IPS-NIHi11 (cell line): ENCODE measurements at regions not wholly inside any gene's neighbourhood (a gene's known extent, or its start where the extent isn't known, plus 50 kb on each side); places are given as distances from the start of the nearest gene placed in this dataset.
"Not testable (repeated sequence)": the region's sequence is repeated elsewhere in the genome, so short reads cannot be mapped to it uniquely, and the experiment has no call there.

ENCODE experiments used
- DNase-seq: peaks from one replicate; pipeline ENCODE4 v3.0.0; 2012; ENCODE audit warnings: mixed read lengths, low spot score

DNA sequence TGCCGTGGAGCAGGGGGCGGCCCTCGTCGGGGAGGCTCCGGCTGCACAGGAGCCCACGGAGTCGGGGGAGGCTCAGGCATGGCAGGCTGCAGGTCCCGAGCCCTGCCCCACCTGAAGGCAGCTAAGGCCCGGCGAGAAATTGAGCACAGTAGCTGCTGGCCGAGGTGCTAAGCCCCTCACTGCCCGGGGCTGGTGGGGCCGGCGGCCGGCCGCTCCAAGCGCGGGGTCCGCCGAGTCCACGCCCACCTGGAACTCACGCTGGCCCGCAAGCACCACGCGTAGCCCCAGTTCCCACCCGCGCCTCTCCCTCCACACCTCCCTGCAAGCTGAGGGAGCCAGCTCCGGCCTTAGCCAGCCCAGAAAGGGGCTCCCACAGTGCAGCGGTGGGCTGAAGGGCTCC, 589.4 kb downstream of the PPP4R3C start:
- no peak for DNase-seq

DNA sequence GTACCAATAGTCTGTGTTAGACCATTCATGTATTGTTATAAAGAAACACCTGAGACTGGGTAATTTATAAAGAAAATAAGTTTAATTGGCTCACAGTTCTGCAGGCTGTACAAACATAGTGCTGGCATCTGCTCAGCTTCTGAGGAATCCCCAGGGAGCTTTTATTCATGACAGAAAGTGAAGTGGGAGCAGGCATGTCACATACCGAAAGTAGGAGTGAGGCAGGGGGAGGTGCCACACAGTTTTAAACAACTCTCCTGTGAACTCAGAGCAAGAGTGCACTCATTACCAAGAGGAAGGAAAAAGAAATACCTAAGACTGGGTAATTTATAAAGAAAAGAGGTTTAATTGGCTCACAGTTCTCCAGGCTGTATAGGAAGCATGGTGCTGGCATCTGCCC, 591.2 kb downstream of the PPP4R3C start:
- no peak for DNase-seq

DNA sequence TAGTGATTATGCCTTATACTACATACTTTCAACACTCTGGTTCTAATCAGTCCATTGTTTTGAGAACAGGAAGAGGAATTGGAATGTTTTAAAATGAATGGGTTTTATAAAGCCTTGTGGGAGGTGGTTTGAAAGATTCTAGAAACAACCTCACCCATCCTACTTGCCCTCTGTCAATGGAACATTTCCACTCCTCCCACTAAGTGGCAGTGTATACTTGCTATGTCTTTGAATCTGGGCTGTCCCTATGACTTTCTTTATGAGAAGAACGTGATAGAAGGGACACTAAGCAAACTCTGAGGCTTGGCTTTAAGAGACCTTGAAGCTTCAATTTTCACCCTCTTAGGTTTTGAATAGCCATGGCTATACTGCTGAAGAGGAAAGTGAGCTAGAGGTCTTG, 611.2 kb downstream of the PPP4R3C start:
- peak; percentile 5 for DNase-seq

DNA sequence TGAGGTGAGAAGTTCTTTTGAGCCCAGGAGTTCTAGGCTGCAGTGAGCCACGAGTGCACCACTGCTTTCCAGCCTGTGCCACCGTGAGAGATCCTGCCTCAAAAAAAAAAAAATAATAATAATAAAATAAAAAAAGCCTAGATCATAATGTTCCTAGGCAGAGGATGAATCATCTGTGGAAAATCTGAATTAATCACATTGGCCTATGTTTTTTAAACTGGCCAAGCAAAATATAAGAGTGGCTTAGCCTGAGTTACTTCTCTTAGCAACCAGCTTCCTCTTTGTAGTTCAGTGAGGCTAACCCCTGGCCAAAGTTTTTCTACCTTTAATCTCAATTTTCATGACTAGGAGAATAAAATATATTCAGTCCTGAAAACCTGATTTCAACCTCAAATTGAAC, 614.6 kb downstream of the PPP4R3C start:
- no peak for DNase-seq

DNA sequence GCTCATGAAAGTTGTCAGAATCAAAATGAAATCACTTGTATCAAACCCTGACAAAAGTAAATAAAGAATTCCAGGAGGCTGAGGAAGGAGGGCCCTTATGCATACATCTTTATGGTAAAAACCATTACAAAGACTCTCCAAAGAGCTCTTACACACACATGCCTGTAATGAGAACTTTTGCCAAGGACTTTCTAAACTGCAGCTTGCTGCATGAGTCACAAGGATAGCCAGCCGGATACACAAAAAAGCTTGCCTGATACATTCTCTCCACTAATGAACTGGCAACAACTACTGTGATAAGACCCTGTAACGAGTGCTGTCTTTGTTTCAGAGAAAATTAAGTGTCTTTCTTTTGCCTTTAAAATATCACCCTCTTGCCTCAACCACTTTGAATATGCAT, 618.1 kb downstream of the PPP4R3C start:
- DNase-seq: no peak

DNA sequence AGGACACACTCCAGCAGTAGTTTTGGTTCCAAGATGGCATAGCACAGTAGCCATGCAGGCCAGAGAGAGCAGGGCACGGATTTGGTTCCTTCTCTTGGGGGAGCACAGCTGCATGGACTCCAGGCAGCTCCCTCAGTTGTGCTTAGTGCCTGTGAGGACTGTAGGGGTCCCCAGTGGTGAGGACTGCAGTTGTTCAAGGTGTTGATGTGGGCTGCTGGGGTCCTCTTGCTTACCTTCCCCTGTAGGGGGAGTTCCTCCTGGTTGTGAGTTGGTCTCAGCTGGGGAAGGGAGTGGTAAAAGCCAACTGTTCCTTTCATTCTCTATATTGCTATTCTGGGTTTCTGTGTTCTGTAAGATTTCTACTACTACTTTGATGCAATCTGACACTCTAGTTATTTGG, 606.5 kb downstream of the MAGEB5 start:
- peak; percentile 16 for DNase-seq

DNA sequence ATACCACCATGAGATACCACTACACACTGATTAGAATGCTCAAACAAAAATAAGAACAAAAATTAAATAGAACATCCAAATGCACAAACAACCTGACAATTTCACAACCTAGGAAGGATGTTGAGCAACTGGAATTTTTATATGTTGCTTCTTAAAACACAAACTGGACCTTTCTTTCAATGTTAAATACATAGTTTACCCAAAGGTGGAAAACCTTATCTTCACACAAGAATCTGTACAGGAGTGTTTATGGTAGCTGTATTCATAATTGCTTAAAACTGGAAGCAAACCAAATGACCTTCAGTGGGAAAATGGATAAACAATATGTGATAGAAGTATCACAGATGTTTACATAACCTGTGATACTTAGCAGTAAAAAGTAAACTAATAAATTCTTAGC, 573.8 kb downstream of the MAGEB5 start:
- DNase-seq: no peak

DNA sequence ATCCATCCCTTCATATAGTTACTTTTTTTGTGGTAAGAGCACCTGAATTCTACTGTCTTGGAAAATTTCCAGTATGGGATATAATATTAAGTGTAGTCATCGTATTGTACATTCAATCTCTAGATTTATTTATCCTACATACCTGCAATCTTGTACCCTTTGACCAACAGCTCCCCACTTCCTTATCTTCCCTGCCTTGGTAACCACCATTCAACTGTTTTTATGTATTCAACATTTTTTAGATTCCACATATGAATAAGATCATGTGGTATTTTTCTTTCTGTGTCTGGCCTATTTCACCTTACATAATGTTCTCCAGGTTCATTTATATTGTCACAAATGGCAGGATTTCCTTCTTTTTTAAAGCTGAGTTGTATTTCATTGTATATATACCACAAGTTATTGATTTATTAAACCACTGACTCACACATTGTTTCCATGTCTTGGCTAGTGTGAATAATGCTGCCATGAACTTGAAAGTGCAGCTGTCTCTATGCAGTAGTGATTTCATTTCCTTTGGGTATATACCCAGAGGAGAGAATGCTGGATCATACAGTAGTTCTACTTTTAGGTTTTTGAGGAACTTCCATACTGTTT, 572.5 kb downstream of the MAGEB5 start:
- DNase-seq: no peak

DNA sequence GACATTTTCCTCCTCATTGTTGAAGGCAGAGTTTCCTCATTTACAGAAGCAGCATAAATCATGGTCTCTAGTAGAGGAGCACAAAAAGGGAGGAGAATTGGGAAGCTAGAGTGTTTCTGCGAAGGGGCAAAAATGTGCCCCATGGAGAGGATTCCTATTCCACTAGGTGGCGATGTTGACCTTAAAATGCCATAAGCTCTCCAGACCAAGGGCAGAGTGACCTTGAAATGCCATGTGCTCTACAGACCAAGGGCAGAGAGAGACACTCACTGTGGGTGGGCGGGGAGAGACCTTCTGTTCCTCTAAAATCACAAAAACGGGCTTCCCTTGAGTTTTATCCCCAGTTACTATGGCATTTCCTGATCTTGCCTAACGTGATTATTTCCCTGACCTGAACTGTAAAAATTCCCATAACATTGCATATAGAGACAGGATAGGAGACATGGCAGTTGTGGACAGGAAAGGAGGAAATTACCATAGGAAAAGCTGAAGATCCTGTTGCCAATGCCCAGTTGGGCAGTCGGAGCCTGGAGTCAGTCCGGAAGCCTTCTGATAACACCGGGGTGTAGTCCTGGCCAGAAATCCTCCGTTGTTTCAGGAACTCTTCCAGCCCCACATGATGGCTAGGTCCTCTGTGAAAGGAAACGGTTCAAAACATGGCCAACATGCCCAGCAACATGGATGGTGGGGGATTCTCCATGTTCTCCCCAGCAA, 567.7 kb downstream of the MAGEB5 start:
- peak; percentile 7 for DNase-seq

DNA sequence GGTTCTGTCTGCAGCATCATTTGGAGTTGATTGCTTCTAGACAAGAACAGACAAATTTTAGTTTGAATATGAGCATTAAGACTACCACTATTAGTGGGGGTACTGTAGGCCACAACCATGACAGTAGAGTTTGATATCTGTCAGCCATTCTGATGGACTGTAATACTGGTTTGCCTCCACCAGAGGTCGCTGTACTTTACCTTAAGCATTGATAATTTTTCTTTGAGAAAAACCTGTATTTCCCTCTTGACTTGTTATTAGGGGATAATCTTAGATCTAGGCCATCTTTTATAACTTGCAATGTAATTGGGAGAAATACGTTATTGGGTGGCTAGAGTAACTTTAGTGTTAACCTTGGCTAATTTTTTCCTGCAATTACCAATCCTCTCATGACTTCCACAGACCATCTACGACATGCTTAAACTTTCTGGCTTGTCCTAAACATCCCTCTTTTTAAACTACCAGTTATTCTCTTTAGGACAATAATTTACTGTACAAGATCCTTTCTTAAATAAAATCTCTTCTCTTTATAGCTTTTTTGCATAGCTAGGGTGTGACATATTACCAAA, 562.4 kb downstream of the MAGEB5 start:
- no peak for DNase-seq

DNA sequence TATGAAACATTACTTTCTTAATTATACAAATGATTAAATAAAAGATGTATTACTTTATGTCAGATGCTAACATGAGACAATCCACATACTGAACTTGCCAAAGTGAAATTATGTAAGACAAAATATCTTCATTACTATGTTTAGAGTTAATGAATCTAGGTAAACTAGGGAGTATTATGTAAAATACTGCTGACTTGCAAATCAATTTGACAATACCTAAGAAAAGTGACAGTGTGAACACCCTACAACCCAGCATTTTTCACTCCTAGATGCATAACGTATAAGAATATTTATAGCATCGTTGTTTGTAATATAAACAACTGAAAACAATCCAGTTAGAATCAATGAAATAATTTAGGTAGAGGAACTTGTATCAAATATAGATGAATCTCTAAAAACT, 546.3 kb downstream of the MAGEB5 start:
- DNase-seq: no peak

DNA sequence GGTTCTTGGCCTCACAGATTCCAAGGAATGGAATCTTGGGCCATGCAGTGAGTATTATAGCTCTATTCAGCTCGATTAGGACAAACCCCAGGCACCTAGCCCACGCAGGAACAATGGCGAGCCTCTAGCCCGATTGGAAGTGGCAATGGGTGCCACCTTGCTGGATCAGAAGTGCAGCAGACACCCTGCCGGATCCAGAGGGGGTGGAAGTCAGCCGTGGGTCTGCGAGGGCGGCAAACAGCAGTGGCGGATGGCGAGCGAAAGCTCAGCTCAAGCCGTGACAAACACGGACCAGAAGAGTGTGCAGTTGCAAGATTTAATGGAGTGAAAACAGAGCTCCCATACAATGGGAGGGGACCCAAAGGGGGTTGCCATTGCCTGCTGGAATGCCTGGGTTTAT, 539.8 kb downstream of the MAGEB5 start:
- DNase-seq: not testable (repeated sequence)

DNA sequence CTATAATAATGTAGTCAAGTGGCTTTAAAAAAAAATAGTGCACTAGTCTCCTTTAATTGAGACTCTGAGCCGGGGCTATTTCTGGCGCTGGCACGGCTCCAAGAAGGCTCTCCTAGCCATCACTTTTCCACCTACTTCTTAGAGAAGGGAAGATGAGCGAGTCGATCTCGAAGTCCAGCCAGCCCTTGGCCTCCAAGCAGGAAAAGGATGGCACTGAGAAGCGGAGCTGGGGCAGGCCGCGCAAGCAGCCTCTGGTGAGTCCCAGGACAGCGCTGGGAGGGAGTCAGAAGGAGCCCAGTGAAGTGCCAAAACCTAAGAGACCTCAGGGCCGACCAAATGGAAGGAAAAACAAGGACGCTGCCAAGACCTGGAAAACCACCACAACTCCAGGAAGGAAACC, 531.9 kb downstream of the MAGEB5 start:
- DNase-seq: no peak

DNA sequence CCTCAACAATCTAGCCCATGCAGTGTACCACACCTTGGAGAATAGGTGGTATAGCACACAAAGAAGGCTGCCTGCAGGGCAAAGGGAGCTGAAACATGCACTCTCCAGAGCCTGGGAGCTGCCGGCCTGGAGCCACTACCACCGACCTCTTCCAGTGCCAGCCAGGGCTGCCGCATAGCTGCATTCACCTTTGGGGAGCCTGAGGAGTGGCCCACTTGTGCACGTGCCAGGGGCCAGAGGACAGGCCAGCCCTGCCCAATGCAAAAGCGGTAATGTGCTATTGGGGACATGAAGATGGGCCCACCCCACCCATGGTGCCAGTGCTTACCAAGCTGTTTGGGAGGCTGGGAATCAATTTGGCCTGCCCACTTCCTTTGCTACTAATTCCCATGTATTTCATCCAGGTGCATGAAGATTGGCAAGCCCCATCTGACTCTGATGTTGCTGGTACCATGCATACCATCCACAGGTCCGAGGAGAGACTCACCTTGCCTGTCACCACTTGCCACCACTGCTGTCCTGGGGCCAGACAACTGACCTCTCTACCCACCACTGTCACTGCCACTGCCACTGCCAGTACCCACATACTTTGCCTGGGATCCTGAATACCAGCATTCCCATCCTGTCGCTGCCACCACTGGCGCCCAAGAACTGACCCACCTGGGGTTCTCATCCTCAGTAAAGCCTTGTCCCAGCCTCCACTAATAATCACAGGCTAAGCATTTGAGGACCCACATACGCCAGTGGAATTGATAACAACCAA, 506.9 kb downstream of the MAGEB5 start:
- no peak for DNase-seq

DNA sequence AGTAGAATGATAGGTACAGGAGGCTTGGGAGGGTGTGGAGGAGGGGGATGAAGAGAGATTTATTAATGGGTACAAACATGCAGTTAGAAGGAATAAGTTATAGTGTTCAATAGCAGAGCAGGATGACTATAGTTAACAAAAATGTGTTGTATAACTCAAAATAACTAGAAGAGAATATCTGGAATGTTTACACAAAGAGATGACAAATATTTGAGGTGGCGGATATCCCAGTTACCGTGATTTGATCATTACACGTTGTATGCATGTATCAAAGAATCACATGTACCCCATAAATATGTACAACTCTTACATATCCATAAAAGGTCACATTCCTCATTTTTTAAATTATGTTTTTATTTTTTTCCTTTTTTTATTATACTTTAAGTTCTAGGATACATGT, 456.6 kb downstream of the MAGEB5 start:
- DNase-seq: no peak

DNA sequence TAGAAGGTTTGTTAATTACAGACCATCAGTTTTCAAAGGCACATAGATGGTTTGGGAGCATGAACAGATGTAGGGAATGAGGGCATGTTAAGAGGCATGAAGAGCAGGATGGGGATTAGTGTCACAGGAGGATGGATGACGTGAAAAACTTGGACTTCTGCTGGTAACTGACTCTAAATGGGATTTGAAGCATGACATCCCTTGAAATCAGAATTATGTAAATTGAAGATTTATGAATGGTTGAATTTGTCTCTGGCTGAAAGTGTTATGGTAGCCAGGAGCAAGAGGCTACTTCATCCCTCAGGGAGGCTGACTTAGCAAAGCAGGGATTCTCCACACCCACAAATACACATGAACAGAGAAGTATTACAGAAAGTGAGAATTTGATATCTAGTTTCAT, 454.6 kb downstream of the MAGEB5 start:
- DNase-seq: no peak

DNA sequence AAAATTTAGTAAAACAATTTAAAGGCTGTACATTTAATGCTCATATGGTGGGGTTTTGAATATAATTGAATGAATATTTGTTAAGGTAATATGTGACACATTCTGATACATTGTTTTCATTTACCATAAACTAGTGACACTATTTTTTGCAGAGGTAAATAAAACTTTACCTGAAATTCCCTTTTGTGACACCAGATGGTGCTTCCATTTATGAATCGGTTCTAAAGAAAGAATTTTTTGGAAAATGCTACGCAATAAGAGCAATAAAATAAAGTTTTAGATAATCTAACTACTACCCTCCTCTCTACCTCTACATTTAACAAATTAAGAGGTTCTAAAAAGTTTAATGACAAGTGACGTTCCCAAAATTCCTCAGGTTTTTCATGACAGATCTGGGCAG, 448.9 kb downstream of the MAGEB5 start:
- no peak for DNase-seq

DNA sequence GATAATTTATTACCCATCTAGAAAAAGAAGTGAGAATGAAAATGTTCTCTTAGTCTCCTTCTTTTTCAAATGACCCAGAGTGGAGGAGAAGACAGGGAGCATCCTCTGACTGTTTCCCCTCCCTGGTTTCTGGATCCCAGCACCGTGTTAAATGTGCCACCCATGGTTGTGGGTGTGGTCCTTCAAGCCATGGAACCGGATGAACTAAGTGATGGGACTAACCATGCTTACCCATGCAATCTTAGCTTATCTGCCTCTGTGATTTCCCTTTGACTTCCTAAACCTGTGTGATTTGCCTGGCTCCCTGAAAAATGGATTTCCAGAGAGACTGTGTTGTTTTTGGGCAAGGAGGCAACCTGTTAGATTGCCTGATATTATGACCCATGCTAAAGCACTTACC, 437.1 kb downstream of the MAGEB5 start:
- DNase-seq: no peak

DNA sequence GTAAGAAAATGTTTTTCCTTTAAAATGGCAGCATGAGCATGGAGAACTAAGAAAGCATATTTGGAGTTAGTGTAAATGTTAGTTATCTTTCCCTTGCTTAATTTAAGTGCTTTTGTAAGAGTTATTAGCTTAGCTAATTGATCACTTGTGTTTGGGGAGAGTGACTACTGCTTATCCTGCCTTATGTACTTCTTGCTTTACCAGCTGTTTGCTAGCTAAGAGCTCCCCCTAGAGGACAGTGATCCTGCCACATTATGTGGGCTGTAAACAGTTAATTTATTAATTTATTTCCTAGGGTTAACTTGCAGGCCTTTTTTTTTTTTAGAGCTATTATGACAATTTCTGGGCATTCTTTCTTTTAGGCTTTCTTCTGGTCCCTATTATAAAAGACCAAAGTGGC, 435.8 kb downstream of the MAGEB5 start:
- no peak for DNase-seq

DNA sequence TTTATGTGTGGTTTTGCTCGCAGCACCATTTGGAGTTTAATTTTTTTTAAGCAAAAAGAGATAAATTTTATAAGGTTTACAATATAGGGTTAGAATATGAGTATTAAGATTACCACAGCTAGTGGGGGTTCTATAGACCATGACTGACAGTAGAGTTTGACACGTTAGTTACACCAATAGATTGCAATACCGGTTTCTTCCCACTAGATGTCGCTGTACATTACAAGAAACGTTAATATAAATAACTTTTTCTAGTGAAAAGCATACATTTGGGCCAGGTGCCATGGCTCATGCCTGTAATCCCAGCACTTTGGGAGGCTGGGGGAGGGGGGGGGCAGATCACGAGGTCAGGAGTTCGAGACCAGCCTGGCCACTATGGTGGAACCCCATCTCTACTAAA, 433.6 kb downstream of the MAGEB5 start:
- peak; percentile 7 for DNase-seq

DNA sequence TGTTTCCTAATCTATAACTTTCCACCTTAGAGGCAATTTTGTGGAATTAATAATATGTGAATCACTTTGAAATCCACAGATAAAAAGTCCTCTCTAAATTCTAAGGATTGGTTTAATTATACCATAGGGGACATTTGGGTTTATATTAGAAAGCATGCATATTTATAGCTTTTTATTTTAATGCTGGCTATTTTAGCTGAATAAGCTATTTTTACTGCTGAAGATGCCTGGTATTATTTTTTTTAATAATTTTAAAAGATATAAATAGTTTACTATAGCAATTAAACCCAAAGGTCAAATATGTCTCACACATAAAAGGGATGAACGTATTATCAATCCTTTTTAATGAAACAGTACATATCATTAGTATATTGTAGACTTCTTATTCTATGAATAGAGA, 415.4 kb downstream of the MAGEB5 start:
- no peak for DNase-seq

DNA sequence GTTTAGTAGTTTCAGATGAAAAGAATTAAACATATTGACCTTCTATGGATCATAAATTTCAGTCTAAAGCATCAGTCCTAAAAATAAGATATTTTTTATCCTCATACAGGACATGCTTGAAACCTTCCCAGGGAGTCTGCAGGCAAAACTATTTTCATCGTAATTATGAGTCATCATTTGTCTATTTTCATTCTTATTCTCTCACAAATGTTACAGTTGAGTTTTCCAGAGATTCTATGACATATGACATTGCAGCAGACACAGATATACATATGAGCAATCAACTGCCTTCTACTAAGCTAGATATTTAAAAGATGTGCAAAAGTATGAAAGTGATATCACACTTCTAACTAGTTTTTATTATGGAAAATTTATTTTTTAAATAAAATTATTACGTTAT, 398.0 kb downstream of the MAGEB5 start:
- no peak for DNase-seq

DNA sequence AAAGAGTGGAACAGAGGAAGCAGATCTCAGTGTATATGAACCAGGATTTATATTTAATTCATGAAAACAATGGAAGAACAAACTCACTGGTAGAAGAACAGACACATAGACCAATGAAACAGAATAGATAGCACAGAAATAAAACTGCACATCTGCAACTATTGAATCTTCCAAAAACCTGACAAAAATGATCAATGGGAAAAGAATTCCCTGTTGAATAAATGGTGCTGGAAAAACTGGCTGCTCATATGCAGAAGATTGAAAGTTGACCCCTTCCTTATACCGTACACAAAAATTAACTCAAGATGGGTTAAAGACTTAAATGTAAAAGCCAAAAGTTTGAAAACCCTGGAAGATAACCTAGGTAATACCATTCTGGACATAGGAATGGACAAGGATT, 391.0 kb downstream of the MAGEB5 start:
- no peak for DNase-seq
